GM12878 (cell line): ENCODE measurements at regions not wholly inside any gene's neighbourhood (a gene's known extent, or its start where the extent isn't known, plus 50 kb on each side); places are given as distances from the start of the nearest gene placed in this dataset.

ENCODE experiments used
- ATAC-seq: fragments of 200-7000 bp; cut with Tn5 transposase; 3 replicates; pipeline ENCODE4 v1.9.1; 2020; ENCODE audit warnings: mild to moderate bottlenecking, moderate library complexity
- BruUV-seq: library from RNA; stranded (reverse); fragments of 400-500 nt; replicated peaks from 2 replicates; lab custom pipeline; 2021; lab: Mats Ljungman, UMichigan
- CTCF ChIA-PET: fragments of 300-600 bp; sonication (Branson Sonifier 250); formaldehyde crosslinking; extraction: SDS; loops from one replicate; lab custom pipeline; 2021; ENCODE audit warnings: inconsistent platforms; lab: Yijun Ruan, JAX
- POLR2A ChIA-PET: fragments of 350-600 bp; formaldehyde crosslinking; extraction: SDS; loops from one replicate; lab custom pipeline; 2021; ENCODE audit warnings: inconsistent platforms; lab: Charles Lee
- RAD21 ChIA-PET: fragments of 300-600 bp; sonication (Branson Sonifier 250); formaldehyde crosslinking; loops from one replicate; lab custom pipeline; 2023; ENCODE audit warnings: antibody characterized with exemption; ENCODE audit not compliant: unreplicated experiment; lab: Charles Lee
- SMC1A ChIA-PET: fragments of 300-600 bp; sonication (Branson Sonifier 250); formaldehyde crosslinking; loops from one replicate; lab custom pipeline; 2023; ENCODE audit not compliant: unreplicated experiment, uncharacterized antibody; lab: Charles Lee
- DNase-seq: peaks from one replicate; pipeline ENCODE4 v3.0.0-alpha.2; 2011; ENCODE audit warnings: low read depth, low spot score
- FAIRE-seq: peaks from 3 replicates; lab custom pipeline; 2011; peaks lifted over from hg19 to GRCh38; lab: Jason Lieb, UNC
- H2AFZ ChIP-seq: 2 replicates; pipeline ENCODE4 v1.6.0; 2011; ENCODE audit warnings: low read depth, low read length, control low read depth; ENCODE audit not compliant: control insufficient read depth
- H3K27ac ChIP-seq: 2 replicates; pipeline ENCODE4 v1.5.1; 2011; ENCODE audit warnings: control low read depth; ENCODE audit not compliant: control insufficient read depth, insufficient read depth
- H3K27me3 ChIP-seq, 2 experiments: replicated peaks in 1 of 2; 2 replicates each; pipeline versions ENCODE4 v1.6.0 to v1.6.1; 2011; ENCODE audit warnings: low read length in 1 of 2; ENCODE audit not compliant: control insufficient read depth in 2 of 2, insufficient read depth in 2 of 2
- H3K36me3 ChIP-seq, 2 experiments: 2 replicates each; pipeline ENCODE4 v1.5.1; 2011; ENCODE audit warnings: low read length in 1 of 2; ENCODE audit not compliant: control insufficient read depth in 2 of 2, insufficient read depth in 2 of 2
- H3K4me1 ChIP-seq: 2 replicates; pipeline ENCODE4 v1.6.1; 2011; ENCODE audit warnings: mild to moderate bottlenecking, low read length, moderate library complexity, mixed read lengths; ENCODE audit not compliant: control insufficient read depth, insufficient read depth
- H3K4me2 ChIP-seq: 2 replicates; pipeline ENCODE4 v1.6.0; 2011; ENCODE audit warnings: control low read depth; ENCODE audit not compliant: control insufficient read depth, insufficient read depth
- H3K4me3 ChIP-seq: fragments of 200-600 bp; sonication (generic); 2 replicates; pipeline ENCODE4 v1.5.1; 2016
- H3K79me2 ChIP-seq: 2 replicates; pipeline ENCODE4 v1.6.0; 2011; ENCODE audit warnings: low read length; ENCODE audit not compliant: control insufficient read depth, insufficient read depth
- H3K9ac ChIP-seq: 2 replicates; pipeline ENCODE4 v1.8.0; 2011; ENCODE audit warnings: low read length, control low read depth, mixed read lengths; ENCODE audit not compliant: control insufficient read depth, insufficient read depth
- H3K9me3 ChIP-seq: replicated peaks from 3 replicates; pipeline ENCODE4 v1.5.1; 2011; ENCODE audit warnings: mild to moderate bottlenecking, low read length; ENCODE audit not compliant: control insufficient read depth, insufficient read depth
- H4K20me1 ChIP-seq: 2 replicates; pipeline ENCODE4 v1.6.0; 2011; ENCODE audit not compliant: control insufficient read depth, insufficient read depth
- GABPA ChIP-seq: IDR thresholded peaks from 2 replicates; pipeline ENCODE4 v1.6.1; 2014; ENCODE audit warnings: antibody characterized with exemption, low read depth, mild to moderate bottlenecking, inconsistent platforms
- HDGF ChIP-seq: fragments of 450-650 bp; IDR thresholded peaks from 2 replicates; pipeline ENCODE4 v1.6.1; 2016; ENCODE audit warnings: antibody characterized with exemption
- KDM1A ChIP-seq: fragments of 200-600 bp; sonication (generic); IDR thresholded peaks from 2 replicates; pipeline ENCODE4 v1.6.1; 2016; ENCODE audit warnings: borderline replicate concordance
- MEF2B ChIP-seq: fragments of 450-650 bp; IDR thresholded peaks from 2 replicates; pipeline ENCODE4 v1.6.1; 2018; ENCODE audit warnings: mild to moderate bottlenecking, moderate library complexity; ENCODE audit not compliant: partially characterized antibody, poor library complexity, severe bottlenecking
- NBN ChIP-seq: fragments of 450-650 bp; IDR thresholded peaks from 2 replicates; pipeline ENCODE4 v1.6.1; 2016
- RB1 ChIP-seq: fragments of 450-650 bp; formaldehyde crosslinking; IDR thresholded peaks from 2 replicates; pipeline ENCODE4 v1.6.1; 2017; ENCODE audit warnings: mild to moderate bottlenecking, borderline replicate concordance
- SREBF2 ChIP-seq: IDR thresholded peaks from 2 replicates; pipeline ENCODE4 v1.6.1; 2012; ENCODE audit warnings: mild to moderate bottlenecking, low read length
- TARDBP ChIP-seq: IDR thresholded peaks from 2 replicates; pipeline ENCODE4 v1.6.1; 2016; ENCODE audit warnings: borderline replicate concordance
- YY1 ChIP-seq: IDR thresholded peaks from 2 replicates; pipeline ENCODE4 v1.6.1; 2011; ENCODE audit warnings: low read depth, mild to moderate bottlenecking, low read length
- WGBS: methylation state at CpG from one replicate; pipeline ENCODE4 v1.1.6; 2016; ENCODE audit warnings: low lambda C conversion rate; ENCODE audit not compliant: insufficient replicate concordance, insufficient coverage; ENCODE audit errors: missing lambda C conversion rate; 5-methylcytosine and 5-hydroxymethylcytosine counted together
- in situ Hi-C: fragments of 300-500 bp; cut with MboI; formaldehyde crosslinking; loops from 9 replicates; pipeline ENCODE4 v1.14.3; 2018; ENCODE audit warnings: mixed read lengths
- intact Hi-C: fragments of 100-400 bp; cut with micrococcal nuclease; formaldehyde crosslinking; loops from one replicate; pipeline ENCODE4 v1.14.2; 2022; ENCODE audit not compliant: unreplicated experiment
- TF ChIP-seq, protein P1 (sequence below), 3 experiments: IDR thresholded peaks in 2 of 3; conservative IDR thresholded peaks in 1 of 3; 2 replicates each; pipeline ENCODE4 v1.5.1; 2011; ENCODE audit warnings: low read depth in 3 of 3, low read length in 3 of 3, mild to moderate bottlenecking in 3 of 3, control low read depth in 2 of 3, moderate library complexity in 2 of 3, inconsistent platforms in 1 of 3, mixed read lengths in 1 of 3; ENCODE audit not compliant: control insufficient read depth in 2 of 3, insufficient read depth in 1 of 3; ENCODE audit errors: extremely low read depth in 1 of 3
- TF ChIP-seq, protein P2 (sequence below): fragments of 450-650 bp; IDR thresholded peaks from 2 replicates; pipeline ENCODE4 v1.6.1; 2017; ENCODE audit warnings: low read depth, mild to moderate bottlenecking, moderate library complexity
- TF ChIP-seq, protein P3 (sequence below): fragments of 450-650 bp; conservative IDR thresholded peaks from 2 replicates; pipeline ENCODE4 v1.6.1; 2017; ENCODE audit warnings: mild to moderate bottlenecking, moderate library complexity
- TF ChIP-seq, protein P4 (sequence below): IDR thresholded peaks from 2 replicates; pipeline ENCODE4 v1.6.1; 2011; ENCODE audit warnings: borderline replicate concordance, low read depth, mild to moderate bottlenecking, moderate library complexity, low read length; ENCODE audit not compliant: insufficient read depth, poor library complexity, severe bottlenecking
- TF ChIP-seq, protein P5 (sequence below): fragments of 450-650 bp; IDR thresholded peaks from 2 replicates; pipeline ENCODE4 v1.6.1; 2016; ENCODE audit warnings: mild to moderate bottlenecking

DNA sequence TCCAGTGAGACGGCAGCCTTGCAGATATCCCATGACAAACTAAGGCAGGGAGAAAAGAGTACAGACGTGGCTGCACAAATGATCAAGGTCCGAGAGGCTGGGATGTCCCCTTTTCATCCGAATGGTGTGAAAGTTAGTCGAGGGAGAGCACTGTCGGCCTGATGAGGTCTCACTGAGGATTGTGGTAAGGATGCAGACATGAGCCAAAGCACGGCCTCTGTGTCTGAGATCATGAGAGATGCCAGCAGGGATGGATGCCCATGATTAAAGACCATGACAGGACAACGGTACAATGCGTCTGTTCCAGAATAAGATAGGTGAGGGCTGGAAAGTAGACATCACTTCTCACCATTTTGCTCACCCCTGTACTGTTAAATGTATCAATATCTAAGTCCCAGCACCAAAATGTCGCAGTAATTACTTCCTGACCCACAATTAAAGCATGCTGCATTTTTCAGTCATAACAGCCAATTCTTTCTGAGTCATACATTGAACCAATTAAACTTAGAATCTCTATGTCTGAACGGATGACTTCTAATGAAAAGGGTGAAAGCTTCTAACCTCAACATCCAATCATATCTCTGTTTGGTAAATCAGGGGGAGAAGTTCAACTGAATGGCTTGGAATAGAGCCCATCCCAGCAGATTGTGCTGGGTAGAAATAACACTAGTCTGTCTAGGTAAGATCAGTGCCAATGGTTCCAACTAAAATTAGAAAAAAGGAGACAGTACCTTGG lies 249.6 kb upstream of the SOX5 start (continued):
- TF ChIP-seq MEF2B (no peak), GABPA (no peak), SREBF2 (no peak), KDM1A (no peak), TARDBP (no peak), HDGF (0 out of 2 replicates have a peak, but pooled peaks have one; percentile 42), NBN (no peak)

DNA sequence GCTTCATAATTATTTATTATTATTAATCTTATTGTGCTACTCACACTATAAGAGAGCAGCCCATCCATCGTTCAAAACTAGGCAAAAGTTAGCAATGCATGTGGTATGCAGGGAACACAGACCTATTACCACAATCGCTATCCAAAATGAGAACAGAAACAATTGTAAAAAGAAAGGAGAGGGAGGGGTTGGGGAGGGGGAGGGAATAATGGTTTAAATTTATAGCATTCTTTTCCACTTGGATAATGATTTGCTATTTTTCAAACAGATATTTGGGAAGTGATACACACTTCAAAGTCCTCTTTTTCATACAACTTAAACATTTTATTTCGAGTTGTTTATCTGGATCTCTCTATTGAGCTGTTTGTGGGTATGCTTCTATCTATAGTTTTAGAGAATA lies 248.6 kb upstream of the SOX5 start:
- DNase-seq (no peak), ATAC-seq (no peak), FAIRE-seq (no peak)
- Histone ChIP-seq H3K36me3 (no peaks in the 10 kb centered on the region), H3K27me3 (no peaks in the 10 kb centered on the region), H2AFZ (no peak overlapping the region), H3K27ac (no peak overlapping the region), H3K4me1 (peaks cover 2% of the 10 kb centered on the region; the same call in 1 of the 2 replicates), H3K79me2 (no peaks in the 10 kb centered on the region), H3K4me3 (no peak overlapping the region), H4K20me1 (no peaks in the 10 kb centered on the region), H3K9ac (no peak overlapping the region), H3K4me2 (no peak overlapping the region), H3K9me3 (no peaks in the 10 kb centered on the region)
- ChIA-PET RAD21 (no interaction called here), POLR2A (no interaction called here), CTCF (interaction anchor here (1.1 to 2.3 kb wide), 3 partner anchors 8 to 33 kb away, joined by 3 to 7 read pairs (median 3); no protein-coding TSS in a partner anchor), SMC1A (interaction anchor here (0.6 to 1.4 kb wide), 4 partner anchors 8 to 64 kb away, joined by 3 to 7 read pairs (median 3); no protein-coding TSS in a partner anchor)
- in situ Hi-C loops (no loop called here), intact Hi-C loops (no loop called here)
- no TSS peak for BruUV-seq
- WGBS = 46% methylated on average over 3 of the region's 3 CpGs
- TF ChIP-seq, protein P1, sequence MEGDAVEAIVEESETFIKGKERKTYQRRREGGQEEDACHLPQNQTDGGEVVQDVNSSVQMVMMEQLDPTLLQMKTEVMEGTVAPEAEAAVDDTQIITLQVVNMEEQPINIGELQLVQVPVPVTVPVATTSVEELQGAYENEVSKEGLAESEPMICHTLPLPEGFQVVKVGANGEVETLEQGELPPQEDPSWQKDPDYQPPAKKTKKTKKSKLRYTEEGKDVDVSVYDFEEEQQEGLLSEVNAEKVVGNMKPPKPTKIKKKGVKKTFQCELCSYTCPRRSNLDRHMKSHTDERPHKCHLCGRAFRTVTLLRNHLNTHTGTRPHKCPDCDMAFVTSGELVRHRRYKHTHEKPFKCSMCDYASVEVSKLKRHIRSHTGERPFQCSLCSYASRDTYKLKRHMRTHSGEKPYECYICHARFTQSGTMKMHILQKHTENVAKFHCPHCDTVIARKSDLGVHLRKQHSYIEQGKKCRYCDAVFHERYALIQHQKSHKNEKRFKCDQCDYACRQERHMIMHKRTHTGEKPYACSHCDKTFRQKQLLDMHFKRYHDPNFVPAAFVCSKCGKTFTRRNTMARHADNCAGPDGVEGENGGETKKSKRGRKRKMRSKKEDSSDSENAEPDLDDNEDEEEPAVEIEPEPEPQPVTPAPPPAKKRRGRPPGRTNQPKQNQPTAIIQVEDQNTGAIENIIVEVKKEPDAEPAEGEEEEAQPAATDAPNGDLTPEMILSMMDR (IDR thresholded peaks at IDR 0.05 in 2 of 3, conservative IDR thresholded peaks at IDR 0.05 in 1 of 3; ENCODE audit: control insufficient read depth in 2 of 3, extremely low read depth in 1 of 3, insufficient read depth in 1 of 3, low read depth in 3 of 3, low read length in 3 of 3) = no peak
- TF ChIP-seq, protein P2, sequence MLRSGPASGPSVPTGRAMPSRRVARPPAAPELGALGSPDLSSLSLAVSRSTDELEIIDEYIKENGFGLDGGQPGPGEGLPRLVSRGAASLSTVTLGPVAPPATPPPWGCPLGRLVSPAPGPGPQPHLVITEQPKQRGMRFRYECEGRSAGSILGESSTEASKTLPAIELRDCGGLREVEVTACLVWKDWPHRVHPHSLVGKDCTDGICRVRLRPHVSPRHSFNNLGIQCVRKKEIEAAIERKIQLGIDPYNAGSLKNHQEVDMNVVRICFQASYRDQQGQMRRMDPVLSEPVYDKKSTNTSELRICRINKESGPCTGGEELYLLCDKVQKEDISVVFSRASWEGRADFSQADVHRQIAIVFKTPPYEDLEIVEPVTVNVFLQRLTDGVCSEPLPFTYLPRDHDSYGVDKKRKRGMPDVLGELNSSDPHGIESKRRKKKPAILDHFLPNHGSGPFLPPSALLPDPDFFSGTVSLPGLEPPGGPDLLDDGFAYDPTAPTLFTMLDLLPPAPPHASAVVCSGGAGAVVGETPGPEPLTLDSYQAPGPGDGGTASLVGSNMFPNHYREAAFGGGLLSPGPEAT = no peak
- TF ChIP-seq YY1 (no peak), RB1 (no peak)
- TF ChIP-seq, protein P3, sequence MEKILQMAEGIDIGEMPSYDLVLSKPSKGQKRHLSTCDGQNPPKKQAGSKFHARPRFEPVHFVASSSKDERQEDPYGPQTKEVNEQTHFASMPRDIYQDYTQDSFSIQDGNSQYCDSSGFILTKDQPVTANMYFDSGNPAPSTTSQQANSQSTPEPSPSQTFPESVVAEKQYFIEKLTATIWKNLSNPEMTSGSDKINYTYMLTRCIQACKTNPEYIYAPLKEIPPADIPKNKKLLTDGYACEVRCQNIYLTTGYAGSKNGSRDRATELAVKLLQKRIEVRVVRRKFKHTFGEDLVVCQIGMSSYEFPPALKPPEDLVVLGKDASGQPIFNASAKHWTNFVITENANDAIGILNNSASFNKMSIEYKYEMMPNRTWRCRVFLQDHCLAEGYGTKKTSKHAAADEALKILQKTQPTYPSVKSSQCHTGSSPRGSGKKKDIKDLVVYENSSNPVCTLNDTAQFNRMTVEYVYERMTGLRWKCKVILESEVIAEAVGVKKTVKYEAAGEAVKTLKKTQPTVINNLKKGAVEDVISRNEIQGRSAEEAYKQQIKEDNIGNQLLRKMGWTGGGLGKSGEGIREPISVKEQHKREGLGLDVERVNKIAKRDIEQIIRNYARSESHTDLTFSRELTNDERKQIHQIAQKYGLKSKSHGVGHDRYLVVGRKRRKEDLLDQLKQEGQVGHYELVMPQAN = no peak
- TF ChIP-seq, protein P4, sequence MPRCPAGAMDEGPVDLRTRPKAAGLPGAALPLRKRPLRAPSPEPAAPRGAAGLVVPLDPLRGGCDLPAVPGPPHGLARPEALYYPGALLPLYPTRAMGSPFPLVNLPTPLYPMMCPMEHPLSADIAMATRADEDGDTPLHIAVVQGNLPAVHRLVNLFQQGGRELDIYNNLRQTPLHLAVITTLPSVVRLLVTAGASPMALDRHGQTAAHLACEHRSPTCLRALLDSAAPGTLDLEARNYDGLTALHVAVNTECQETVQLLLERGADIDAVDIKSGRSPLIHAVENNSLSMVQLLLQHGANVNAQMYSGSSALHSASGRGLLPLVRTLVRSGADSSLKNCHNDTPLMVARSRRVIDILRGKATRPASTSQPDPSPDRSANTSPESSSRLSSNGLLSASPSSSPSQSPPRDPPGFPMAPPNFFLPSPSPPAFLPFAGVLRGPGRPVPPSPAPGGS = no peak
- TF ChIP-seq, protein P5, sequence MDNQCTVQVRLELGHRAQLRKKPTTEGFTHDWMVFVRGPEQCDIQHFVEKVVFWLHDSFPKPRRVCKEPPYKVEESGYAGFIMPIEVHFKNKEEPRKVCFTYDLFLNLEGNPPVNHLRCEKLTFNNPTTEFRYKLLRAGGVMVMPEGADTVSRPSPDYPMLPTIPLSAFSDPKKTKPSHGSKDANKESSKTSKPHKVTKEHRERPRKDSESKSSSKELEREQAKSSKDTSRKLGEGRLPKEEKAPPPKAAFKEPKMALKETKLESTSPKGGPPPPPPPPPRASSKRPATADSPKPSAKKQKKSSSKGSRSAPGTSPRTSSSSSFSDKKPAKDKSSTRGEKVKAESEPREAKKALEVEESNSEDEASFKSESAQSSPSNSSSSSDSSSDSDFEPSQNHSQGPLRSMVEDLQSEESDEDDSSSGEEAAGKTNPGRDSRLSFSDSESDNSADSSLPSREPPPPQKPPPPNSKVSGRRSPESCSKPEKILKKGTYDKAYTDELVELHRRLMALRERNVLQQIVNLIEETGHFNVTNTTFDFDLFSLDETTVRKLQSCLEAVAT = no peak
